22Rv1 (cell line): ENCODE measurements at regions not wholly inside any gene's neighbourhood (a gene's known extent, or its start where the extent isn't known, plus 50 kb on each side); places are given as distances from the start of the nearest gene placed in this dataset.

Experiments
- H3K27ac ChIP-seq: fragments of 450-650 bp; 2 replicates; pipeline ENCODE4 v1.5.1; 2017
- CTCF ChIP-seq: fragments of 450-650 bp; IDR thresholded peaks from 2 replicates; pipeline ENCODE4 v1.5.1; 2017; ENCODE audit warnings: mild to moderate bottlenecking
- ZFX ChIP-seq: fragments of 450-650 bp; IDR thresholded peaks from 2 replicates; pipeline ENCODE4 v1.6.1; 2017; ENCODE audit warnings: antibody characterized with exemption, borderline replicate concordance

GRCh38 chr12:123045678-123046077 lies 65.2 kb downstream of the ARL6IP4 start:
- TF ChIP-seq ZFX, result no peak
- TF ChIP-seq CTCF, result no peak
- H3K27ac ChIP-seq, result no peak overlapping the region

DNA sequence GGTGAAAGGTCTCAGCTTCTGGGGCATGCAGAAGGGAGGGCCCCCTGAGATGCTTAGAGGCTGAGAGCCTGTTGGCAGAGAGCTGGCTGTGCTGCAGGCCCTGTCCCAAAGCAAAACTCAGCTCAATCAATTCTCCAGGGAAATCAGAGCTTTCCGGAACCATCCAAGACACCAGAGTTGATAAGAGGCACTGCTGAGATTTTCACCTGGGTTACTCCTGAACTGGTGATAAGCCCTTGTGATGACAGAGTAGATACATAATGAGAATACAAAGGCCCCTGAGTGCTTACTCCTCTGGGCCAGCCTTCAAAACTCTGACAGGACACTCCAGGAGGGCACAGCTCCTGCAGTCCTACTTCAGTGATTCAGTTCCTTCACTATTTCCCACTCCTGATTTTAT lies 63.9 kb downstream of the ARL6IP4 start:
- no peak overlapping the region for H3K27ac ChIP-seq
- no peak for TF ChIP-seq ZFX
- no peak for TF ChIP-seq CTCF

DNA sequence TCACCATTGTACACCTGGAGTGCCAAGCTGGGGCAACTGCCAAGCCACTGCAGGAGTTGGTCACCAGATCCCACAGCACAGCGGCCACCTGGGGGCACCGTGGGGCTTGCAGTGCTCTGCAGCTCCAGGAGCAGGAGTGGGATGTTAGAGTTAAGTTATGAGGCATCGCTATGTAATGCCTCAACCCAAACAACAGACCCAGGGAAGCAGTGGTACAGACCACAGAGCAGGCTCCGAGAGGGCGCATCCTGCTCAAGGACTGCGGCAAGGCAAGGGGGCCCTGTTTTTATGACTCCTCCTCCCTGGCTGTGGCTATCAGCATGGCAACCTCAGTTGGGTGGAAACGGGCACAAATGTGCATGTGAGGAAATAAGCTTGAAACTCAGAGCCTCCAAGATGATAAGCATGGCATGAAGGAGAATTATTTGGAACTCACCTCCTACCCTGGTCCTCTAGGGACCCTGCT lies 63.1 kb downstream of the ARL6IP4 start:
- H3K27ac ChIP-seq, result no peak overlapping the region
- TF ChIP-seq ZFX (no peak), CTCF (peak; percentile 89)

- no peak for TF ChIP-seq CTCF
- no peak for TF ChIP-seq ZFX
- no peak overlapping the region for H3K27ac ChIP-seq
These were observed 62.4 kb downstream of the ARL6IP4 start for GRCh38 chr12:123042833-123043232.

DNA sequence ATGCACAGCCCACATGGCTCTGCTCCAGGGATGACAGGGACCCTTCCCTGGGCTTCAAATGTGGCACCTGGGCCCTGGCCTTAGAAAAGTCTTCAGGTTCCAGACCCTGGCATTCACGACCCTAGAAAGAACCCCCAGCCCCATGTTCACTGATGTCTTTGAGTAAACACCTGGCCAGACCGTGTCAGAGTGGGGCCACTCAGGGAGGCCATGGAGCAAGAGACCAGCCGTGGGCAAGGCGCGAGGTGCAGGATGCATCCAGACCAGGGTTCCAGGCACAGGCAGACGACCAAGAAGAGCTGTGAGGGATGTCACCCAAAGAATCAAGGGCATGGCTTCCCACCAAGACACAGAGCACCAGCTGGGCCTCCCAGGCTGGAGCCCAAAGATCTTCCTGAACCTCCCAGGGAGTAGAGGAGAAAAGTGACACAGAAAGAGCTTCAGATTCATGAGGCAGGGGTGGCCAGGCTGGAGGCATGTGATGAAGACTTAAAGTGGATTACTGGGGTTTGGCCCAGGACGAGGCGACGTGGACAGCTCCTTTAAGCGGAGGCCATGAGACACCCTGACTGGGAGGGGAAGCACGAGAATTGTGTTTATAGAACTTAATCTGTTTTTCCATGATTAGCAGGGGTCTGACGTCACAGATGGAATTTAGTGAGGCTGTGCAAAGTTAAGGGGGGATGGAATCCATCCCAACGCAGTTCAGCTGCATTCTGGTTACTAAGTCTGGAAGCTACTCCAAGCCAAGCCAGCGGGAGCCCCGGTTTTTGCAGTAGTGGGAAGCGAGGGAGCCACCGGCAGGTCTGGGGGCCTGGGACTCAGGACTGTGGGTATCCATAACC lies 61.6 kb downstream of the ARL6IP4 start:
- TF ChIP-seq ZFX (no peak), CTCF (no peak)
- H3K27ac ChIP-seq, result no peak overlapping the region

DNA sequence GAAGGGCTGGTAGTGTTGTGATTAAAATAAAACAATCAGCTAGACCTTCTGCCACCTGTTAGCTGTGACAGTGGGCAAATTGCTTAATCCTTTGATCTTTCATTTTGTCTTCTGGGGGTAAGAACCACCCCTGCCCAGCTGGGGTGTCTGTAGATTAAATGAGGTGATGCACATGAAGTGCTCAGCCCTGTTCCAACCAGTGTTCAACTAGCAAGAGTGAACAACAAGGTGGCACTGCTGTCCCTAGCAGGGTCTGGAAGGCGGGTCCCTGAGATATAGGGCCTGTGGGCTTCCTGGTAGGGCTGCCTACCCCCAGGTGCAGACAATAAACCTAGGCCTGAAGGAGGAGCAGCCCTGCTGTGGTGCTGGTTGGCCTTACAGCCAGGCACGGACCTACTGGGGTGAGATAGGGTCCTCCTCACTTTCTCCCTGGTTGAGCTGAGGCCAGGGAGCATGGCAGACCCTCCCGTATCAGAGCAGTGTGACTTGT lies 60.6 kb downstream of the ARL6IP4 start:
- TF ChIP-seq CTCF (no peak), ZFX (no peak)
- H3K27ac ChIP-seq, result no peak overlapping the region

- H3K27ac ChIP-seq, result no peak overlapping the region
- no peak for TF ChIP-seq CTCF
- no peak for TF ChIP-seq ZFX
These were observed 59.6 kb downstream of the ARL6IP4 start for GRCh38 chr12:123040106-123040505.
